ENCODE measurements at regions not wholly inside any gene's neighbourhood (a gene's known extent, or its start where the extent isn't known, plus 50 kb on each side); places are given as distances from the start of the nearest gene placed in this dataset.
A peak's percentile ranks its signal among the peaks of the same experiment; 100 is the strongest.

DNA sequence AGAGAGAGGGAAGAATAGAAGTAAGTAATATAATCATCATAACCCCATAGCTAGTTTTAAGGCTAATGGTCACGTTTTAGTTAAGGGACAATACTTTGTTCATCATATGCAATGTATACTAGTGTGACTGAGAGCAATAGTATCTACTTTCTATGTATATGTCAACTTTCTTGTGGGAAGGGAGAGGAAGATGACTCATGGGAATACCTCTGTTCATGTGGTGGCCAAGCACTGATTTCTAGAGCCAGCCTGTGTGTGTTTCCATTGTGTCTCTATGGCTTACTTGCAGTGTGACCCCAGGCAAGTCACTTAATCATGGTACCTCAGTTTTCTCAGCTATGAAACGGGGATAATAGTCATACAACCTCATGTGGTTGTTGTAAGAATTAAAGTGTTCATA lies 639.6 kb downstream of the CETN3 start:
- DNase-seq (ENCODE audit: low read depth in 3 of 3, low spot score in 2 of 3), result no peak

DNA sequence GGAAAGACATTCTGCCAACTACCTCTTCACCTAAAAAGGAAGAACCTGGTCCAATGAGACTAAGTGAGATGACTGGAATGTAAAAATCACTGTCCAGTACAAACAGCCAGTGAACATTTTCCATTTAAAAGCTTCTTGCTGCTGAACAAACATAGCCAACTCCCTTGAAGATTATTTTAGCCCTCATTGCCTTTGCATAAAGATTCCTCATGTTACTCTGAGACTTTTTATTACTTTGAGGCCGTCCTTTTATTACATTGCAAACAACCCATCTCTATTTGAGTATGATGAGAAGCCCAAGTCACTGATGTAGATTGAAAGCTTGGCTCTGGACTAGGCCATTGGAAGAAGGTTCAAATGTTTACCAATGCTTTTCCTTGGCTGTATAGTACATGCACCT lies 649.8 kb downstream of the CETN3 start:
- DNase-seq (ENCODE audit: low read depth in 3 of 3, low spot score in 2 of 3), result no peak

DNA sequence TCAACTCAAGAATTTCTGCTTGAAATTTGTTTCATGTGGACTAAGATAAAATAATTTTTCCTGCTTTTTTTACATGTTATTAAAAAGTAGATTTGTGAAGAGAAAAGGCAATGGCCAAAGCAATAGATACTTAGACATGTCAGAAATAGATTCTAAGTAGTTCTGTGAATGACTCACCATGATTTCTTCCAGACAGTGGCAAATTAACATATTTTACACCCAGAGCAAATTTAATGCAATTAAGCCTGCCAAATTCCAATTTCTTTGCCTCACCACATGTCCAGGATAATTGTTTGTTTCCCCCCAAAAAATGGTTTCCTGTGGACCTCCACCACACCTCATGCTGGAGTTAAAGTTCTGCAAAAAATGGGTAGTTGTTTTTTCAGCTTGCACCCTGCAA lies 651.4 kb downstream of the CETN3 start:
- DNase-seq (ENCODE audit: low read depth in 3 of 3, low spot score in 2 of 3), result no peak

DNA sequence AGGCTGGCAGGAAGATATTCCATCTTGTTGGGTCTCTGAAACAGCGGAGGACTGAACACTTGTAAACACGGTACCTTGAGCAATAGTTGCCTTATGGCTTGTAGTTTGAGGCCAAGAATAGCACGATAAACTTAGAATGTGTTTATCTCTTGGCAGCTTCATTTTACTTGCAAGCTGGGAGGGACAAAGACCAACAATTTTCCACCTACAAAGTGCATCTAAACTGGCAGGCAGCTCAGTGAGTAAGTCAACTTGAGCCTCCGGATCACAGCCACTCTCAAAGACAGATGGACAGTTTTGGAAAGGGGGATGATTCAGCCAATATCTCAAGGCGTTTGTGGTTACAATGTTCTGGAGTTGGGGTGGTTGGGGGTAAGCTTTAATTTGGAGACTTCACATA lies 652.6 kb downstream of the CETN3 start:
- no peak for DNase-seq (ENCODE audit: low read depth in 3 of 3, low spot score in 2 of 3)

DNA sequence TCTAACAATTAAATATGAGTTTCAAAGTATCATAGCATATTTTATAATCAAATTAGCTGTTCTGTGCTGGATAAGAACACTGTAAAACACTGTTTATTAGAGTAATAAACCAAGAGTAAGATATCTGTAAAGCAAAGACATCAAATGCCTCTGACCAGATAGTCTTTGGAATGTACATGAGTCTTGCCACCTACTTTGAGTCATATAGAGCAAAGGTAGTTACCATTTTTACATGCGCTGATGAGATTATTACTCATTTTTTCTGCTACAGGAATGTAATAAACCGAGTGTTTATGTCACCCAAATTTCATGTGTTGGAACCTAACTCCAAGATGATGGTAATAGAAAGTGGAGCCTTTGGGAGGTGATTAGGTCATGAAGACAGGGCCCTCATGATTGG lies 654.5 kb downstream of the CETN3 start:
- no peak for DNase-seq (ENCODE audit: low read depth in 3 of 3, low spot score in 2 of 3)

DNA sequence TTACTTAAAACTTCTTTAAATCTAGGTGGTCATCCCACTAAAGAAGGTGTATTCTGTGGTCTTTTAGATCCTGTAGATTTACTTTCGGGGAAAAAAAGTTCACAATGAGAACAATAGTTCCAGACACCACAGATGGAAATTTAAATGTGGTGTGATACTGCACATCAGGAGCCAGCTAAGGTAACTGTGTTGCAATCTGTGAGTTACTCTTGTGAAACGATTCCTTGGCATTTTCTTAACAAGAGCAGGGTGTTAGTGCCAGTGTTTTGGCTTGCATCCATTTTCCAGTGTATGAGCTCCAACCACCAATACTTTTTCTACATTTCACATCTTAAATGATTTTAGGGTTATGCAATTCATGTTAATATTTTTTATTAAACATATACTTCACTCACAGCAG lies 674.5 kb downstream of the CETN3 start:
- no peak for DNase-seq (ENCODE audit: low read depth in 3 of 3, low spot score in 2 of 3)

DNA sequence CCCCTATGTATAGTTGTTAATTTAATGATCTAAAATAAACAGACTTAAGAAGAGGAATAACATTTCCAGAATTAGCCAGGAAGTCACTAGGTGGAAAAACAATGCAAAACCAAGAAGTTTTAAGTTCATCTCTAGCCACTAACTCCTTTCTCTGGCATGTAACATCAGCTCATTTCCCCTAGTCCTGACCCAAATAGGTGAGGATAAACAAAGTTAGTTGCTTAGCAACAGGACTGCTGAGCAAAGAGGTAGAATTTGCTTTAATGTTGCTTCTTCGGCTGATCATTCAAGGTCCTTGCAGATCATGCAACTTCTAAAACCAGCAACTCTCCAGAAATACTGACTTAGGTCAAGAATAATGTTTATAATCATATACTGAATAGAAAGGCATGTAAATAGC lies 675.8 kb downstream of the CETN3 start:
- DNase-seq (ENCODE audit: low read depth in 3 of 3, low spot score in 2 of 3), result no peak

DNA sequence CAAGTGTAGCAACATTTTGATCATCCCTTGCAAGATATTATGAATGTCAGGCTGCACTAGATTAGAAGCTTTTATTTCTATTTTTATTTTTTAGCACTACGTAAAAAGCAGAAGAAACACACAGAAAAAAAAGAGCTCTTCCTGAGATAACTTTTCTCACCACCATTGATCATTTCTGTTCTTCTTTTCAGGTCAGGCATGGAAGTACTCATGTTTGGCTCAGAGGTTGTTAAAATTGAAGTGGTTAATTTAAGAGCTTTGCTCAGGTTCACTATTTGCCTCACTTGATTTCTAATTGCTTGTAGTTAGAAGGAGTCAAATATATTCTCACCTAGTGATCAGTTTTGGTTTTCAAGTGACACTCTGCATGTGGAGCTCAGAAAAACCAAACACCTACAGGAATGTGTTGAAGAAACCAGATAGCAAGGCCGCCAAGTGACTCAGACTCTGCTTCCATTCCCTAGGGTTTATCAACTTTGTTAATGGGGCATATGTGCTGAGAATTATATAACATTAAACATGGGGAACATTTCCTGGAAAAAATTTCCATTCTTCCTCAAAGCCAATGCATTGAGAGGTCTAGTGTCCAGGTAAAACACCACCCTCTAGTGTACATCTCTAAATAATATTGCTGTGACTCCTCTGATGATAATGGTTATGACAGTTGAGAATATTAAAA lies 679.8 kb downstream of the CETN3 start:
- no peak for DNase-seq (ENCODE audit: low read depth in 3 of 3, low spot score in 2 of 3)

DNA sequence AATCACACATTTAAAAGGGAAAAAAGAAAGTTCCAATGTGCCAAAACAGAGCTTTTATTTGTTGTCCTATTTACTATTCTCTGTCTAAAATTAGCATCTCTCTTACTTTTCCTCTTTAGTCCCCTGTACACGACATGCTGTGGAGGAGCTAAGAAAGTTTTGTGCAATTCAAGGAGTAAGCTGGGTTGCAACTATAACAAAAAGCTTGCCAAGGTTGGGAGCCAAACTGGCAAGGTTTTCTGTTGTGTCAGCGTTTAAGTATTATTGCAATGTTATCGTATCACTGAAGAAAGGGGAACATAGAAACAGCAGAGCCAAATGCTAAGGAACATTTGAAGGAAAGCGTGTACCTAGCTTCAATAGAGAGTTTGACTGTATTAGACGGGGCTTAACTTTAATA lies 680.8 kb downstream of the CETN3 start:
- DNase-seq (ENCODE audit: low read depth in 3 of 3, low spot score in 2 of 3), result no peak

DNA sequence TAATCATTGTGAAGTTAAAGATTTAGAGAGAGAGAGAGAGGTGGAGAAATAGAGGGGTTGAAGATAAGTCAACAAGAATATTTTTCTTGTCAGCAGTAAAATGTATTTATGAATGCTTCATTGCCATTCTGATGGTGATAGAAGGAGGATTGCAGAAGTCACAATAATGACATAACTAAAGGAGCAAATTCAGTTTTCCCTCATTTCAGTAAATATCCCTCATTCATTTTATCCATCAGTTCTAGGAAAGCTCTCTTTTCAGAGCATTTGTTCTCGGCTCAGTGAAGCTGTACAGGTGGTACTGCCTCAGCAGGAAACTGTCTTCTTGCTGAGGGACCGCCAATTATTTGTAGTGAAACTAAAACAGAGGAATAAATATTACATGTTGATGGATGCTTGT lies 681.4 kb downstream of the CETN3 start:
- no peak for DNase-seq (ENCODE audit: low read depth in 3 of 3, low spot score in 2 of 3)

DNA sequence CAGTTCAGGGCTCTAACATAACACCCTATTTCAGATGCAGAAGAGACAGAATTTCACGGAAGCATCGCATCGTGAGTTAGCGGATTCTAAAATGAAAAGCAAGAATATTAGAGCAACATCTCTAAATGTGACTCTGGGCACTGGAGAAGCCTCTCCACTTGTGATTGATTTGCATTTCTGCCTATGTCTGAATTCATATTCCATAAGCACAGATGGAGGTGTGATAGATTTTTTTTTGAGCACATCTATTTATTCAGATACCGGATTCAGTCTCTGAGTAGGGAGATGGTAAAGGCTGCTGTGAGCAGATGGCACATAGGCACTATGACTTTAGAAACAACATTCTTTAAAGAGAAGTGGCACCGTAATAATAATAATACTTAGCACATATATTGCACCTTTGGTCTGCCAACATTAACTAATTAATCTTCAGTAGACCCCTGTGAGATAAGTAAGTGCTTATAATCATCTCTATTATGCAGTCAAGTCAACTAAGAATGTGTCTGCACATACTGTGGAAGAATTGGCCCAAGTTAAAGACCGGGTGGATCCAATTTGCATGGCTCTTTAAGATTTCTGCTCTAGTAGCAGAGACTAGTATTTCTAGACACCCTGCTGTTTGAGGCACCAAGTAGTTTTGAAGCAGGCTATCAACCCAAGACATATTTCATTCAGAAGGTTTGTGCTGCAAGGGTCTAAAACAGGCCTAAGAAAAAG lies 685.0 kb downstream of the CETN3 start:
- DNase-seq (ENCODE audit: low read depth in 3 of 3, low spot score in 2 of 3), result no peak

DNA sequence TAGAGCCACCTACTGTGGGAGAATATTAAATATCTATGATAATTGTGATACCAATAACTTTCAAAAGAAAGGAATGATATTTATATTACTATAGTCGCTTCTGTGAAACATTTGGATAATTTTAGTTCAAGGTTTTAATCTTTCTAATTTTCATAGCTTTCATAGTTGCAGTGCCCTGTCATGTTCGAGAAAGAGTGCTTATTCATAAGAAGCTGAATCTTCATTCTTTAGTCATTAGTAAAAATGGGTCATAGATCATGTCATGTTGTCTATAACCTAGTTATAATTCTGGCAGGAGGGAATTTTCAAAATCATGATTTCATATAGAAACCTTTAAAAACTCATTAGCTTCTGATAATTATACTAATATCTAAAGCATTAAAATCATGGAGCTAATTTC lies 685.6 kb downstream of the CETN3 start:
- no peak for DNase-seq (ENCODE audit: low read depth in 3 of 3, low spot score in 2 of 3)

DNA sequence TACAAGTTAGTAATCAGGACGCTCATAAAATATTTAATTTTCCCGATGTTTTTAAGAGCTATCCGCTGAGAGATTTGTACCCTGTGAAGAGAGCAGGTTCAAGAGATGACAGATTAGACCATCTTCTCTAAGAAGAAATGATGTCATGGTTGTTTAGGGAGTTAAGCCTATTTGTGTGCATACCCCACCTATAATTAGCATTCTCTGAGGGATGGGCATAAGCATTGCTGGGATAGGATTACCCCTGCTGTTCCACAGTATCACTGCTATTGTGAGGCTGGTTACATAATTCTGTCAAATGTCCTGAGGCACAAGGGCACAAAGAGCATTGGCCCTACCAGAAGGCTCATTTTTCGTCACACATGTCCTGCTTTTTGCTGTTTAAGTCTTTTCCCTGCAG lies 687.0 kb downstream of the CETN3 start:
- DNase-seq (ENCODE audit: low read depth in 3 of 3, low spot score in 2 of 3), result no peak

DNA sequence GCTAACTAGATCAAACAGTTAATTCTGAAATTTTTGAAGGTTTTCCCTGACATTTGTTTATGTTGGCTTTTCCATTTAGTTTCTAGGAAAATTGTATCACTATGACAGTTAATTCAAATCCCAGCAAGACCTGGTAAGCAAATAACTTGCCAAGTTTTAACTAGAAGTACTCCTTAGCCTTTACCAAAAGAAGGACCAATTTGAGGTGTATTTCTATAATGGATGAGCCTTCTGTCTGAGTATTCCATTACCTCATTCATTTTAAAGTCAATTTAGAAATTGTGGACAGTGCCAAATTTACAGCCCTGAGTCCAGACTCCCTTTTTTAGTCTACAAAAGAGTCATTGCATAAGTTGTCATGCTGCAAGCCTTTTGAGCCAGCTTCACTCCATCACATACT lies 687.6 kb downstream of the CETN3 start:
- no peak for DNase-seq (ENCODE audit: low read depth in 3 of 3, low spot score in 2 of 3)

DNA sequence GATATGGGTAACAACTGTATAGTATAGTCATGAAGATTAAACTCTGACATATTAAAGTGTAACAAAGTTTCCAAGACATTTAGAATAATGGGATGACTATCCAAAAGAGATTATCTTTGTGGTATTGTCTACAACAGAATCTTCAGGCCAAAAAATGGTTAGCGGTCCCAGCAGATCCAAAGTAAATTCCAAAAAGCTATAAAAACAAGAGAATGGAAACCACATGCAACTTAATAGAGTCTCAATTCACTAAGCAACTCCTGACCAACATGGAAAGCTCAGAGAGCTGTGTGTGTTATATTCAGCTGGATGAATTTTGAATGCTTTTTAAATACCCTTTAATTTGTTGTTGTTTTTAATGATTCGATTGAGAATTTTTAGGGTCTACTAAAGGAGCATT lies 688.2 kb downstream of the CETN3 start:
- DNase-seq (ENCODE audit: low read depth in 3 of 3, low spot score in 2 of 3), result no peak

DNA sequence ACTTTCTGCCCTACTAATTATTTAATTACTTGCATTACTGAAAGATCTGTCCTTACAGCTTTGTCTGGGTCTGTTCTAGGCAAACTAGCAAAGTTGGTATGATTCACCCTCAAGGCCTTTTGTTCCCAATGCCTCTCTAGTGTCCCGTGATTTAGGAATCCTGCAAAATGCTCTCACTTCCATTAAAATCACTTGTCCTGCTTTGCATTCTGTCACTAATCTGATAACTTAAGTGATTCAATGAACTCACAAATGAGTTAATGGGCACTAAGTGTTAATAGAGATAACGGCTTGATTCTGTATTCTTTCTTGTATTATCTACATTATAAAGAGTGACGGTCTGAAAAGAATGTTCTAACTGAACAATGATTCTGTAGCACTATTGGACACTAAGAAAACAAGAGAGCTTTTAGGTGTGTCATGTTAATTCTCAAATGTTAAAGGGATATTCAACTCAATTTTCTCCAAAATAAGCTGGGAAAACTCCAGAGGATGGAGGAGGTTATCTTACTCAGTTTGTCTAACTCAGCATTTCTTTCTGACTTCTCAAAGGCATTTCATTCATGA lies 697.3 kb downstream of the CETN3 start:
- DNase-seq (ENCODE audit: low read depth in 3 of 3, low spot score in 2 of 3), result no peak

DNA sequence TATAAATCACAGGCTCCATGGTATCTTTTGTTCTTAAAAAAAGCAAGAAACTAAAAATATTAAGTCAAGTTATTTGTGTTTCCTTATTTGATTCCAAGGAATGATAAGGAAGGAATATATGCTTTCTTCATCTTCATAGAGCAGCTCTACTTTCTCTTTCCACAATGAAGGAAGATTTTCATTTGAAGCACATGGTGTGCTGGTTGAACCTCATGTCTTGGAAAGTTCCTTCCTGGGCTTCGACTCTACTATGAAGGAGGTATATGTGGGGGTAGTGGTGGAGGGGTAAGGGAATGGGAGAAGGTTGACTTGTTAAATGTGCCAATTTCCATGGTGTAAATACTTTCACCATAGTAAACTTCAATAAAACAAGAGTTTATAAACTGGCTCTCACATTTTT lies 698.0 kb downstream of the CETN3 start:
- no peak for DNase-seq (ENCODE audit: low read depth in 3 of 3, low spot score in 2 of 3)

DNA sequence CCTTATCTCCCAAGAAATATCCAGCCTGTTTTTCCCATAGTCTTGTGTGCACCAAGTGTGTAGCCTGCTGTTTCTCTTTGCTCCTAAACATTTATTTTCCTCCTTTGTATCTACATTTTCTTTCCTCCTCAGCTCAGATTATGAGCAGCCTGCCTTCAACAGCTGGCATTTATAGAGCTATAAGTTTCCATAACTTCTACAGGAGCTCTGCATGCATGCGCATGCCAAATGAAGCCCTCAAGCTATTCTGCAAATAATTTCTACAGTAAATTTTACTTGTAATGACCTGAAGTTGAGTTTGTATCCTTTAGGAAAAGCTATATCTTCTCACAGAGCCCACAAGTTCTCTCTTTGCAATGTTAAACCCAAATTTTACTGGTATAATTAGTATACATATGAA lies 699.5 kb downstream of the CETN3 start:
- no peak for DNase-seq (ENCODE audit: low read depth in 3 of 3, low spot score in 2 of 3)

DNA sequence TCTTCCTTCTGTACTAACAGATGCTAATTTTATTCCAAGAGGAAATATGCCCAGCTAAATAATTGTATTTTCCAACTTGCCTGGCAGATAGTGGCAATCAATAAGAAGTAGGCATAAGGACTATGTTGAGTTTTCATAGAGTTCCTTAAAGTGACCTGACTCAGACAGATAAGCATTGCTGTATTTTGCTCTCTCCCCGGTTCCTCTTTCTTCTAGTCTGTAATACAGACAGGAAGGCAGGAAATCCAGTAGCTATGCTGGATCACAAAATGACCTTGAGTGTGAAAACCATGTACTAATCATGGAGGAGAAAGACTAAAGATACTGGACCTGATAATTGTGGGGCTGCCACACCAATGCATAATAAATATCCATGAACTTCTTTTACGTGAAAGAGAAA lies 701.7 kb downstream of the CETN3 start:
- no peak for DNase-seq (ENCODE audit: low read depth in 3 of 3, low spot score in 2 of 3)

DNA sequence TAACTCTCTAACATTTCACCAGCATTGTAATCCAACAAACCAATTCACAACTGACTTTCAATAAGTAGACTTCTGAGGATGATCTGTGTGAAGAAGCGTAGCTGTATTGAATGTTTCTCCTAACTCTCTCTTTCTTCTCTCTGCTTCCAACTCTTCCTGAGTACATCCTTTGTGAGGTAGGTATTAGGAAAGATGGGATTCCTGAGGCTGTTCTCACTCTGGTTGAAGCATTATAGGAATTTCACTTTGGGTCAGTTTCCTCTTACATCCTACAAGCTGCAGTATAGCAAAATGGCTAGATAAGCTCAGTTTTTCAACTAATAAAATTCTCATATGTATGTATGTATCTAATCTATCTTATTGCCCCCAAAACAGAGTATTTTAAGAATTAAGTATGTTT lies 702.8 kb downstream of the CETN3 start:
- no peak for DNase-seq (ENCODE audit: low read depth in 3 of 3, low spot score in 2 of 3)

DNA sequence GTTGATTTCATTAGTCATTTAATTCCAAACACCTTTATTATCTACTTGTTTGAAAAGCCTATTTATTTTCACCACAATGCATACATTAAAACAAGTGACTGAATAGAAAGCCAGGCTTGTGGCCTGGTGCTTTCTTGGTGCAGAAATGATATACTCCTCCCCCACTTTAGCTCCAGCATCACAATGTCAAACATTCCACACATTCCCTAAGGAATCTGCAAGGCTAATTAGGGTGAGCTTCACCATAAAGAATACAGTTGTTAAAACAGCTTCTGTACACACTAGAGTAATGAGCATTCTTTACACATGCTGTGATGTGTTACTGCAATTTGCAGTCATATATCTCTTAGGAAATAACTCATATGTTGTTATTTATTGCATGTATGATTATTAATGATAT lies 705.7 kb downstream of the CETN3 start:
- peak; percentile 52 to 75 (median 58) for DNase-seq (ENCODE audit: low read depth in 3 of 3, low spot score in 2 of 3)

DNA sequence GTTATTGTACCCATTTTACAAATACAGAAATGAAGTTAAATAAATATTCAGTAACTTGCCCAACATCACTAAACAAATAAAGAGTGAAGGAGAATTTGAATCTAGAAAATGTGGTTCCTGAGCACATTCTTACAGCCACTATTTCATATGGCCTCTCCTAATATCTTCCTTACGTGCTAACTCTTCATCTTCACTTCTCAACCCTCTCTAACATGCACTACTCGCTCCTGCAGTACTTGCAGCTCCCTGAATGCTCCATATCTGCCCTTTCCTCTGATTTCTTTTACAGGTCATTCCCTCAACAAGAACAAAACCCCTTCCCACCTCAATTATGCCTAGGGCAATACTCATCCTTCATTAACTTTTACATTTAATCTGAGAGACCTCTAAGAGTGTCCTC lies 711.5 kb downstream of the CETN3 start:
- DNase-seq (ENCODE audit: low read depth in 3 of 3, low spot score in 2 of 3), result no peak
